AG09309 (cell line): ENCODE measurements at regions not wholly inside any gene's neighbourhood (a gene's known extent, or its start where the extent isn't known, plus 50 kb on each side); places are given as distances from the start of the nearest gene placed in this dataset.
A peak's percentile ranks its signal among the peaks of the same experiment; 100 is the strongest.

ENCODE experiments used
- DNase-seq: peaks from one replicate; pipeline ENCODE4 v3.0.0-alpha.2; 2010; ENCODE audit warnings: low read depth
- H3K4me3 ChIP-seq: 2 replicates; pipeline ENCODE4 v1.5.1; 2011; ENCODE audit warnings: mild to moderate bottlenecking, low read depth, low read length, moderate library complexity; ENCODE audit not compliant: control insufficient read depth
- TF ChIP-seq, protein P1 (sequence below): IDR thresholded peaks from 2 replicates; pipeline ENCODE4 v1.5.1; 2011; ENCODE audit warnings: mild to moderate bottlenecking, low read depth, low read length, inconsistent platforms; ENCODE audit not compliant: insufficient read depth, control insufficient read depth; ENCODE audit errors: missing control alignments

GRCh38 chr6:139623372-139623771 lies 248.9 kb upstream of the CITED2 start:
- DNase-seq = no peak
- TF ChIP-seq, protein P1, sequence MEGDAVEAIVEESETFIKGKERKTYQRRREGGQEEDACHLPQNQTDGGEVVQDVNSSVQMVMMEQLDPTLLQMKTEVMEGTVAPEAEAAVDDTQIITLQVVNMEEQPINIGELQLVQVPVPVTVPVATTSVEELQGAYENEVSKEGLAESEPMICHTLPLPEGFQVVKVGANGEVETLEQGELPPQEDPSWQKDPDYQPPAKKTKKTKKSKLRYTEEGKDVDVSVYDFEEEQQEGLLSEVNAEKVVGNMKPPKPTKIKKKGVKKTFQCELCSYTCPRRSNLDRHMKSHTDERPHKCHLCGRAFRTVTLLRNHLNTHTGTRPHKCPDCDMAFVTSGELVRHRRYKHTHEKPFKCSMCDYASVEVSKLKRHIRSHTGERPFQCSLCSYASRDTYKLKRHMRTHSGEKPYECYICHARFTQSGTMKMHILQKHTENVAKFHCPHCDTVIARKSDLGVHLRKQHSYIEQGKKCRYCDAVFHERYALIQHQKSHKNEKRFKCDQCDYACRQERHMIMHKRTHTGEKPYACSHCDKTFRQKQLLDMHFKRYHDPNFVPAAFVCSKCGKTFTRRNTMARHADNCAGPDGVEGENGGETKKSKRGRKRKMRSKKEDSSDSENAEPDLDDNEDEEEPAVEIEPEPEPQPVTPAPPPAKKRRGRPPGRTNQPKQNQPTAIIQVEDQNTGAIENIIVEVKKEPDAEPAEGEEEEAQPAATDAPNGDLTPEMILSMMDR = no peak
- no peak overlapping the region for H3K4me3 ChIP-seq

GRCh38 chr6:139613496-139613895 lies 239.0 kb upstream of the CITED2 start:
- no peak overlapping the region for H3K4me3 ChIP-seq
- TF ChIP-seq, protein P1 = no peak
- no peak for DNase-seq

DNA sequence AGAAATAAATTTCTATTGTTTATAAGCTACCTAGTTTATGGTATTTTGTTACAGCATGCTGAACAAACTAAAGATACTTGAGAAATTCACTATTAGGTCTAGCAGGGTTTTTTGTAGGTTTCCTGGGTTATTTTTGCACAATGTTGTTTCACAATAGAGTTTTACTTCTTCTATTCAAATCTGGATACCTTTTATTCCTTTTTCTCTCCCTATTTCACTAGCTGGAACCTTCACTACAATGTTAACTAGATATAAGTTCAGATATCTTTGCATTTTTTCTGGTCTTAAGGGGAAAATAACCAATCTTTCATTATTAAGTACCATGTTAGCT lies 237.7 kb upstream of the CITED2 start:
- TF ChIP-seq, protein P1 = no peak
- no peak overlapping the region for H3K4me3 ChIP-seq
- DNase-seq = no peak

DNA sequence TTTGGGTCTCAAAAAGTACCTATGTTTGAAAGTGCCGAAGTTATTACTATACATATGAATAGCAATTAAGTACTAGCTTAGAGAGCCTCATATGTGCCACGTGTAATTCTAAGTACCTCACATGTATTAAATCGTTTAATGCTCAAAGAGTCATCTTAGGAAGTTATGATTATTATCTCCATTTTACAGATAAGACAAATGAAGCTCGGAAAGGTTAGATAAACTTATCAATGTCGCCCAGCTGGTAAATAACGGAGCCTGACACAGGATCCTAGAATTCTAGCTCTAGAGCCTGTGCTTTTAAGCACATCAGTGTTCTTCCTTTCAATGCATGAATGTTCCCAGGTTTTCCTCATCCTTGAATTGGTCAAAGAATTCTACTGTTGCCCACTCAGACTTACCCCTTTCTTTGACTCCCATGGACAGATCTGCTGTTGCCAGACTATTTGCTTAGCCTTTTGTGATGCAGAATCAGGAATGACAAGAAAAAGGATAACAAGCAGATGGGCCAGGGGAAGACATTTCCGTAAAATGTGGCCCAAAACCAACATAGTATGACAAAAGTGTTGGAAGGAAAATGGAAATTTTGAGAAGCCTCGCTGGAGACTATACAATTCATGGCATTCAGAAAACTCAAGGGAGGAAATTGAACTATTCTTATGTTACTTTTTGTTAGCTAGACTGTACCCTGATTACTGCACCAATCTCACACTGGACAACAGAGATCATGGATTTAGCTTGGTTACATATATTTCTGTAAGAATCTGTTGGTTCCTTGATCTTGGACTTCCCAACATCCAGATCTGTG lies 237.1 kb upstream of the CITED2 start:
- no peak for DNase-seq
- TF ChIP-seq, protein P1 = no peak

DNA sequence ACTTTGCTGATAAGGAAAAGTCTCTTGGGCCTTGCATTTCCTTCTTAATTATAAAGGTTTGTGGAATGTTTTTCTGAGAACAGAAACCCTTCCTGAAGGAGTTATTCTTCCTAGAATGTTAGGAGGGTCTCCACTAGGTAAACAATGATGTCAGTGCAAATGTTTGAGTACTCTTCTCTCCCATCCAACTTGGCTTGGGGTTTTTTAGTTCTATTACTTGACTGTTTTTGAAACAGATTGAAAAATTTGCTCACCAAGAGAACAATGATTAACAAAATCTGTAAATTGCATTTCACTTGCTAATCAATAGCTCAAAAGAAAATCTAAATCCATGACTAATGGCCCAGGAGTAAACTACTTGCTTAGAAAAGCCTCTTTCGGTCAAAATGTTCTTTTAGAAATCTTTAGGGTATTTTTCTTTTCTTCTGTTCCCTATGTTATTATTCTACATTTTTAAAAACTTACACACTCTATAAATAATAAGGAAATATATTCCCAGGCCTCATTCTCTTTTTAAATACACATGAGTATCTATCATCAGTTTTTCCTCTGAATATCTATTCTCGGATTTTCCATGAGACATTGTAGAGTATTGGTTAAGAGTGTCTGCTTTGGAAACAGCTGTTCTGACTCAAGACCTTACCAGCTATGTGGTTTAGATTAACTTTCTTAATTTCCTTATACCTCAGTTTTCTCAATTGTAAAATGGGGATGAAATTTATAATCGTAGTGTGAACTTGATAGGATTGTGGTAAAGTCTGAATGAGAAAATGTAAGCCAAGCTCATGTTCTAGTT lies 234.2 kb upstream of the CITED2 start:
- TF ChIP-seq, protein P1 = no peak
- H3K4me3 ChIP-seq = no peak overlapping the region
- no peak for DNase-seq

More for the DNA sequence above, 237.1 kb upstream of the CITED2 start:
- H3K4me3 ChIP-seq = no peak overlapping the region

DNA sequence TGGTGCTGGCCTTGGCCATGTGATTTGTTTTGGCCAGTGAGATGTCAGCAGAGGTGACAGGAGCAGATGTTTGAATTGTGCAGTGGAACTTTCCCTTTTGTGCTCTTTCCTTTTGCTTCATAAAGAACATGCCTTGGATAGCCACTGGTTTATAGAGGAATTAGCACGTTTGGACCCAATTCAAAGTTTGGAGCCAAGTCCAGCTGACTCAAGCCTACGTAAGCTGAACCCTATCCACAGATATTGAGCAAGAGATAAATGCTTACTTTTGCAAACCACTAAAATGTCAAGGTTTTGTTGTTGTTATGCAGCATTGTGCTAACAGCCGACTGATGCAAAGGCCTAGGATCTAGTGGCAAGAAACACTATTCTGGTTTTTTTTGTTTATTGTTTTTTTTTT lies 230.9 kb upstream of the CITED2 start:
- H3K4me3 ChIP-seq = no peak overlapping the region
- DNase-seq = peak; percentile 81
- TF ChIP-seq, protein P1 = no peak
